Peyer's patch (tissue), 4 donors: ENCODE measurements at regions not wholly inside any gene's neighbourhood (a gene's known extent, or its start where the extent isn't known, plus 50 kb on each side); places are given as distances from the start of the nearest gene placed in this dataset.

Experiments used
- DNase-seq, 3 donors: peaks; one replicate each; pipeline ENCODE4 v3.0.0-alpha.2; 2017 to 2019
- H3K27ac ChIP-seq, 4 donors: fragments of 200-600 bp; sonication (generic); one replicate each; pipeline ENCODE4 v1.5.1; 2016 to 2019
- H3K27me3 ChIP-seq, 2 donors: fragments of 200-600 bp; sonication (generic); one replicate each; pipeline ENCODE4 v1.5.1; 2019
- H3K36me3 ChIP-seq, 3 donors: fragments of 200-600 bp; sonication (generic); one replicate each; pipeline ENCODE4 v1.5.1; 2016 to 2019
- H3K4me1 ChIP-seq, 4 donors: fragments of 200-600 bp; sonication (generic); one replicate each; pipeline ENCODE4 v1.5.1; 2016 to 2019
- H3K4me3 ChIP-seq, 4 donors: fragments of 200-600 bp; sonication (generic); 1 replicate in 3 of 4; 2 replicates in 1 of 4; pipeline ENCODE4 v1.5.1; 2016 to 2019; ENCODE audit warnings: mild to moderate bottlenecking in 1 of 4
- H3K9me3 ChIP-seq, 4 donors: fragments of 200-600 bp; sonication (generic); one replicate each; pipeline ENCODE4 v1.5.1; 2016 to 2019; ENCODE audit warnings: mild to moderate bottlenecking in 1 of 4
- POLR2A ChIP-seq, 2 donors: fragments of 450-650 bp; IDR thresholded peaks; one replicate each; pipeline ENCODE4 v1.5.1; 2017; ENCODE audit warnings: antibody characterized with exemption in 2 of 2, mild to moderate bottlenecking in 2 of 2, moderate library complexity in 2 of 2
- TF ChIP-seq, protein P1 (sequence below), 6 experiments: fragments of 450-650 bp in 4 of 6; fragments of 200-600 bp in 2 of 6; sonication (generic) in 1 of 6; IDR thresholded peaks; one replicate each; pipeline ENCODE4 v1.5.1; 2017 to 2019; ENCODE audit warnings: antibody characterized with exemption in 6 of 6, mild to moderate bottlenecking in 3 of 6, moderate library complexity in 1 of 6

DNA sequence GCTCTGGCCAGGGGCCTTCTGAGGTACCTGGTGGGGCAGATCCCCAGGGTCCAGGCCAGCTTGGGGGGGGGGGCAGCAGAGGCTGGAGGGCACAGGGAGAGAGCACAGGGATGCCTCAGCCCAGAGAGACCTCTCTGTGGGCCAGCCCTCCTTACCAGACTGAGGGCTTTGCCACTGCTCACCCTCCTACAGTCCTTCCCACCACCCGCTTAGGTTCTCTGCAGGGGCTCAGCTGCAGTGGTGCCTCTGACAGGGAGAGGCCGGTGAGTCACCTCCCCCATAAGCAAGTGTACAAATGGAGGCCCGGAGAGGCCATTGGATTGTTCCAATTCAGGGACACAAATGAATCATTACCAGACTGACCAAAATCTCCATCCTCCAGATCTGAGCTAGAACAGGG, 68.1 kb upstream of the LMO1 start:
- TF ChIP-seq, protein P1, sequence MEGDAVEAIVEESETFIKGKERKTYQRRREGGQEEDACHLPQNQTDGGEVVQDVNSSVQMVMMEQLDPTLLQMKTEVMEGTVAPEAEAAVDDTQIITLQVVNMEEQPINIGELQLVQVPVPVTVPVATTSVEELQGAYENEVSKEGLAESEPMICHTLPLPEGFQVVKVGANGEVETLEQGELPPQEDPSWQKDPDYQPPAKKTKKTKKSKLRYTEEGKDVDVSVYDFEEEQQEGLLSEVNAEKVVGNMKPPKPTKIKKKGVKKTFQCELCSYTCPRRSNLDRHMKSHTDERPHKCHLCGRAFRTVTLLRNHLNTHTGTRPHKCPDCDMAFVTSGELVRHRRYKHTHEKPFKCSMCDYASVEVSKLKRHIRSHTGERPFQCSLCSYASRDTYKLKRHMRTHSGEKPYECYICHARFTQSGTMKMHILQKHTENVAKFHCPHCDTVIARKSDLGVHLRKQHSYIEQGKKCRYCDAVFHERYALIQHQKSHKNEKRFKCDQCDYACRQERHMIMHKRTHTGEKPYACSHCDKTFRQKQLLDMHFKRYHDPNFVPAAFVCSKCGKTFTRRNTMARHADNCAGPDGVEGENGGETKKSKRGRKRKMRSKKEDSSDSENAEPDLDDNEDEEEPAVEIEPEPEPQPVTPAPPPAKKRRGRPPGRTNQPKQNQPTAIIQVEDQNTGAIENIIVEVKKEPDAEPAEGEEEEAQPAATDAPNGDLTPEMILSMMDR (IDR thresholded peaks at IDR 0.05): no peak
- no peak for TF ChIP-seq POLR2A (IDR thresholded peaks at IDR 0.05)
- no peak for DNase-seq
- no peaks in the 10 kb centered on the region for H3K27me3 ChIP-seq
- no peaks in the 10 kb centered on the region for H3K9me3 ChIP-seq
- H3K36me3 ChIP-seq: no peaks in the 10 kb centered on the region
- H3K4me3 ChIP-seq: no peak overlapping the region
- H3K27ac ChIP-seq: no peak overlapping the region
- H3K4me1 ChIP-seq: peaks cover 0 to 6% (median 0%) of the 10 kb centered on the region in 4 donors

DNA sequence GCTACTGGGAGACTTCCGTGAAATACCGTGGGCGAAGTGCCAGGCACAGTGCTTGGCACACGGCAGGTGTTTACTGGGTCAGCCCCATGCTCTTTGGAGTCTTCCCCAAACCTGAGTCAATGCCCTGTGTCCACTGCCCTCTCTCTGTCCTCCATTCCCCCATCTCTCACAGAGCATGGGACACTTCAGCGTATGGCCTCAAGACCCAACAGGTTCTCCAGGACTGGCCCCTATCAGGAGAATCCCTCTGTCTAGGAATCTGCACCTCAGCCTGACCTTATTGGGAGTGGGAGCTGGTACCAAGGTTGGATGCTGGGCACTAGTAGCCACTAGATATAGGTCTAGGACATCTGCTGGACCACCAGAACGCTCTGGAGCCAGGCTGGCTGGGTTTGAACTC, 67.2 kb upstream of the LMO1 start:
- TF ChIP-seq POLR2A (IDR thresholded peaks at IDR 0.05): no peak
- TF ChIP-seq, protein P1 (IDR thresholded peaks at IDR 0.05): no peak
- peaks cover 0 to 6% (median 0%) of the 10 kb centered on the region in 4 donors for H3K4me1 ChIP-seq
- H3K4me3 ChIP-seq: no peak overlapping the region
- no peaks in the 10 kb centered on the region for H3K36me3 ChIP-seq
- no peak for DNase-seq
- H3K9me3 ChIP-seq: no peaks in the 10 kb centered on the region
- H3K27me3 ChIP-seq: no peaks in the 10 kb centered on the region
- no peak overlapping the region for H3K27ac ChIP-seq

DNA sequence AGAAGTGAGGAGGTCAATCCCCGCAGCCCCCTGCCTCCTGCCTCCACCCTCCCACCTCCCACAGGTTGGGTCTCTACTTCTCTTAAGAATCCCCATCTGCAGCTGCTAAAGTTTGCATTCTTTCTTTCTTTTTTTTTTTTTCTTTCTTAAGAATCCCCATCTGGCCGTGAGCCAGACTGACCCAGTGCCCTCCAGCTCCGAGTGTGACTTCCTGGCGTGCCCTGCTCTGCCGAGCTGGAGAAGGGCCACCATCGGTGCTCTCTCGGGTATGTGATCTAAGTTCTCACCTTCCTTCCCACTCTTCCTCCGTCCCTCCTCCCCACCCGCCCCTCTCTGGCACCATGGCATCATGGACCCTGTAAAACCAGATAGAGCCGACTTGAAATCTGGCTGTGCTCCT, 66.7 kb upstream of the LMO1 start:
- Histone ChIP-seq H3K9me3 (no peaks in the 10 kb centered on the region), H3K27me3 (no peaks in the 10 kb centered on the region), H3K4me3 (no peak overlapping the region), H3K27ac (no peak overlapping the region), H3K36me3 (no peaks in the 10 kb centered on the region), H3K4me1 (peaks cover 0 to 6% (median 0%) of the 10 kb centered on the region in 4 donors)
- no peak for TF ChIP-seq POLR2A (IDR thresholded peaks at IDR 0.05)
- TF ChIP-seq, protein P1 (IDR thresholded peaks at IDR 0.05): no peak
- DNase-seq: no peak

DNA sequence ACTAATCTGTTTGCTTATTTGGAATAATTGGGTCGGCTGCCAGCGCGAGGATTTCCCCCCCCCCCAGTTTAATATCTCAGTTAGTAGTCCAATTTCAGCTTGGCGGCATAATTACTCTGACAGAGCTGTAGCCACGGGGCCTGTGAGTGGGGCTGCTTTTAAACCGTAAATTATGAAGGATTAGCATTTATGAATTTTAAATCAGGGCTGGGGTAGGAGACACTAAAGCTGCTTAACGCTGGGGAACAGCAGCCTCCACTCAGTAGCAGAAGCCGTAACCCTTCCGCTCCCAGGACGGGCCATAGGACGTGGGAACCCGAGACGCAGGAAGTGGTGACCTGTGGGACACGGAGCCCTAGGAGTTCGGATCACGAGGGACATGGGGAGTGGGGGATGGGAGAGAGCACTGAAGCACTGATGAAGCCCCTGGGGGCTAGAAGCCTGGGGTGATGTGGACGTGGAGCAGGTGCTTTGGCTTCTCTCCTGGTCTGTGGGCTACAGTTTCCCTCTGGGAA, 66.2 kb upstream of the LMO1 start:
- Histone ChIP-seq H3K9me3 (no peaks in the 10 kb centered on the region), H3K4me1 (peaks cover 0 to 6% (median 0%) of the 10 kb centered on the region in 4 donors), H3K36me3 (no peaks in the 10 kb centered on the region), H3K27me3 (no peaks in the 10 kb centered on the region), H3K27ac (no peak overlapping the region), H3K4me3 (no peak overlapping the region)
- no peak for DNase-seq
- no peak for TF ChIP-seq POLR2A (IDR thresholded peaks at IDR 0.05)
- TF ChIP-seq, protein P1 (IDR thresholded peaks at IDR 0.05): no peak

DNA sequence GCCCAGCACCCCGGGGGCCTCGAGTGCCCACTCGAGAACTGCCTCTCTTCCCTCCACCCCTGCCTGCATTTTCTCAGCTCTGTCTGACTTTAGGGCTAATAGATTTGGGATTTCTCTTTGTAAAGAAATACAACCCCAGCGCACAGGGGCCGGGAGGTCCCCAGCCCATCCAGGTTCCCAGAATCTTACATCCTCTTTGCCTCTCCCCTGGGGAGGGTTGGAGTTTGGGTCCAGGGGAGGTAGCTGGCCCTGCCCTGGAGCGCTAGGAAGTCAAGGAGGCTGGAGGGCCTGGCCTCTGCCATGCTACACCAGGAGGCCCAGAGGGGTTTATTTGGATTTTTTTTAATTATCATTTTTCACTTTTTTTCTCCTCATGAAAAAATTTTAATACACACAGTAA, 65.7 kb upstream of the LMO1 start:
- no peak for TF ChIP-seq POLR2A (IDR thresholded peaks at IDR 0.05)
- TF ChIP-seq, protein P1 (IDR thresholded peaks at IDR 0.05): no peak
- H3K27ac ChIP-seq: no peak overlapping the region
- no peaks in the 10 kb centered on the region for H3K9me3 ChIP-seq
- no peaks in the 10 kb centered on the region for H3K27me3 ChIP-seq
- H3K36me3 ChIP-seq: no peaks in the 10 kb centered on the region
- peak overlapping the region in 1 of 4 donors; percentile 10 for H3K4me3 ChIP-seq
- peaks cover 0 to 6% (median 0%) of the 10 kb centered on the region in 4 donors for H3K4me1 ChIP-seq
- no peak for DNase-seq

DNA sequence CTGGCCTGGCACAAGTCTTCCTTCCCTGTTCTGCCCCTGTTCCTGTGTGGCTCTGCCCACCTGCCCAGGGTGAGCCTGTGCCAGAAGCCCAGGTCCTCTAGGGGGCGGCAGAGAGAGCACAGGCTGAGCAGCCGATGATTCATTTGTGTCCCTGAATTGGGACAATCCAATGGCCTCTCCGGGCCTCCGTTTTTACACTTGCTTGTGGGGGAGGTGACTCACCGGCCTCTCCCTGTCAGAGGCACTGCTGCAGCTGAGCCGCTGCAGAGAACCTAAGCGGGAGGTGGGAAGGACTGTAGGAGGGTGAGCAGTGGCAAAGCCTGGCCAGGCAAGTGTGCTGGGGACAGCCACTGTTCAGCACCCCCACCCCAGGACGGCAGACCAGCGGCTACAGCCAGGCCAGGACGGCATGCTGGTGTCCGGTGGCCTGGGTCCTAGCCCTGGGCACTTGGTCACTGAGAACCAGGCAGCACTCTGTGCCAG, 65.2 kb upstream of the LMO1 start:
- Histone ChIP-seq H3K9me3 (no peaks in the 10 kb centered on the region), H3K4me3 (peak overlapping the region in 1 of 4 donors; percentile 10)
- DNase-seq: peak; percentile 60 to 88 (median 76)

More for the DNA sequence above, 65.2 kb upstream of the LMO1 start:
- no peak overlapping the region for H3K27ac ChIP-seq
- peaks cover 0 to 6% (median 0%) of the 10 kb centered on the region in 4 donors for H3K4me1 ChIP-seq
- no peak for TF ChIP-seq POLR2A (IDR thresholded peaks at IDR 0.05)
- TF ChIP-seq, protein P1 (IDR thresholded peaks at IDR 0.05): peak in 4 of 6 experiments; percentile 56 to 80 (median 69)
- no peaks in the 10 kb centered on the region for H3K36me3 ChIP-seq
- no peaks in the 10 kb centered on the region for H3K27me3 ChIP-seq
